ENCODE measurements at regions not wholly inside any gene's neighbourhood (a gene's known extent, or its start where the extent isn't known, plus 50 kb on each side); places are given as distances from the start of the nearest gene placed in this dataset.

DNA sequence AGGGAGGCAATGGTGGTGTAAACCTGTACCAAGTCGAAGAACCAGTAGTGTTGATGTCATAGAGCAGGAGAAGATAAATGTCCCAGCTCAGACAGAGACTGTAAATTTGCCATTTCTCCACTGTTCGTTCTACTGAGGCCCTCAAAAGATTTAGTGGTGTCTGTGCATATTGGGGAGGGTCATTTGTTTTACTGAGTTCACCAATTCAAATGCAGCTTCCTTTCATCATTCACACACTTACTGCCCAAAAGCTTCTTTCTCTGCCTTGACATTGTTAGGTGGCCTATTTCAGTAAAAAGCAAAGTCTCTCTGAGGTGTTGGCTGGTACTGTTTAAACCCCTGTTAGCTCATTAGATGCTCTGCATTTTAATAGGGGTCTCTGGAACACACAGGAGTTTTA lies 86.2 kb upstream of the EDNRB start:
- no peaks in the 10 kb centered on the region for H3K4me1 ChIP-seq
- TF ChIP-seq POLR2A (IDR thresholded peaks at IDR 0.05) = no peak
- TF ChIP-seq CTCF (IDR thresholded peaks at IDR 0.05) = no peak
- H3K9me3 ChIP-seq = no peaks in the 10 kb centered on the region
- no peak overlapping the region for H3K4me3 ChIP-seq
- no peak for DNase-seq
- no peaks in the 10 kb centered on the region for H3K27me3 ChIP-seq
- intact Hi-C loops (cut with DNase I) = no loop called here
- 83% methylated on average over 2 of the region's 2 CpGs for WGBS (ENCODE audit: insufficient coverage, low coverage, low lambda C conversion rate, missing lambda C conversion rate)
- no peak for ATAC-seq
- H3K36me3 ChIP-seq = no peaks in the 10 kb centered on the region
- H3K27ac ChIP-seq = no peak overlapping the region

- no peaks in the 10 kb centered on the region for H3K36me3 ChIP-seq
- no peaks in the 10 kb centered on the region for H3K27me3 ChIP-seq
- no peak for DNase-seq
- H3K9me3 ChIP-seq = no peaks in the 10 kb centered on the region
- no peak for ATAC-seq
- TF ChIP-seq POLR2A (IDR thresholded peaks at IDR 0.05) (no peak), CTCF (IDR thresholded peaks at IDR 0.05) (no peak)
- H3K4me1 ChIP-seq = no peaks in the 10 kb centered on the region
- intact Hi-C loops (cut with DNase I) = no loop called here
- H3K4me3 ChIP-seq = no peak overlapping the region
- H3K27ac ChIP-seq = no peak overlapping the region
Observed at GRCh38 chr13:77999746-78000145, 81.1 kb upstream of the EDNRB start.

DNA sequence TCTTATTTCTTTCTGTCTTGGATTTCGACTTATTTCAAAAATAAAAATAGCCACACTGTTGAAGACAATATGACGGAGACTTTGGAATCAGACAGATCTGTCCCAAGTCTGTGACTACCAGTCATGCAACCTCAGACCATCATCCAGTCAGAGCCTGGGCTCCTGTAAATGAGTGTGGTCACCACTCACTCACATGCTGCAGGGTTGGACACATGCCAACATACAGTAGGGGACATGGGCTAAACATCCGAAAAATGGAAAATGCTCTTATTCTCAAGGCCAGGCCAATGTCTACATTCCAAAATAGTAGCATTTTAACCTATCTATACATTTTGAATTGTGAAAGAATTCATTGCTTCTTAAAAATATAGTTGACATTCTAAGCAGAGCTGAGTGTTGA lies 75.5 kb upstream of the EDNRB start:
- Histone ChIP-seq H3K4me3 (no peak overlapping the region), H3K27me3 (no peaks in the 10 kb centered on the region), H3K27ac (no peak overlapping the region), H3K9me3 (no peaks in the 10 kb centered on the region), H3K36me3 (no peaks in the 10 kb centered on the region), H3K4me1 (no peaks in the 10 kb centered on the region)
- WGBS (ENCODE audit: insufficient coverage, low coverage, low lambda C conversion rate, missing lambda C conversion rate) = 71% methylated on average over 3 of the region's 3 CpGs
- TF ChIP-seq CTCF (IDR thresholded peaks at IDR 0.05) (no peak), POLR2A (IDR thresholded peaks at IDR 0.05) (no peak)
- intact Hi-C loops (cut with DNase I) = no loop called here
- ATAC-seq = no peak
- DNase-seq = no peak

GRCh38 chr13:77991003-77991402 lies 72.4 kb upstream of the EDNRB start:
- TF ChIP-seq POLR2A (IDR thresholded peaks at IDR 0.05) (no peak), CTCF (IDR thresholded peaks at IDR 0.05) (no peak)
- Histone ChIP-seq H3K27ac (no peak overlapping the region), H3K4me1 (no peaks in the 10 kb centered on the region), H3K4me3 (no peak overlapping the region), H3K27me3 (no peaks in the 10 kb centered on the region), H3K36me3 (no peaks in the 10 kb centered on the region), H3K9me3 (no peaks in the 10 kb centered on the region)
- ATAC-seq (no peak), DNase-seq (no peak)
- 19% methylated on average over 4 of the region's 4 CpGs for WGBS (ENCODE audit: insufficient coverage, low coverage, low lambda C conversion rate, missing lambda C conversion rate)
- intact Hi-C loops (cut with DNase I) = no loop called here

DNA sequence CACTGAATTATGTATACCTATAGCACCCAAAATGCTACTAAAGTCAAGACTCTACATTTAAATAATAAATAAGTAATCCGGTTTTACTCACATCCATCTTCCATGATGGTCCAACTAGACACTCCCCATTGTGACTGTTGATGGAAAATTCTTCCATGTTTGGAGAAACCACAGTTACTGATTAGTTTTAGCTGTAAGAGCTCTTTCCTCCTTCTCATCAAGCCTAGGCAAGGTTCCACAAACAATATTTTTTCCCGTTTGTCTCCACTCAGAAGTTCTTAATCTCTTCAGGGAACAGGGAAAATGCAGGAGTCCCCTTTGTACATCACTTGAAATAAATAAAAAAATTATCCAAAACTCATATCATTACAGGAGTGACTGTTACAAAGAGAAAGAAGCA lies 70.7 kb upstream of the EDNRB start:
- DNase-seq = no peak
- intact Hi-C loops (cut with DNase I) = loop anchor here in 1 of 2 donors (10.0 kb wide), 1 partner anchor 64 kb away; no protein-coding TSS in a partner anchor
- no peaks in the 10 kb centered on the region for H3K9me3 ChIP-seq
- TF ChIP-seq POLR2A (IDR thresholded peaks at IDR 0.05) = no peak
- no peak for TF ChIP-seq CTCF (IDR thresholded peaks at IDR 0.05)
- no peaks in the 10 kb centered on the region for H3K27me3 ChIP-seq
- H3K36me3 ChIP-seq = no peaks in the 10 kb centered on the region
- no peak overlapping the region for H3K27ac ChIP-seq
- WGBS (ENCODE audit: insufficient coverage, low coverage, low lambda C conversion rate, missing lambda C conversion rate) = 24% methylated on average over 2 of the region's 2 CpGs
- H3K4me1 ChIP-seq = no peaks in the 10 kb centered on the region
- no peak overlapping the region for H3K4me3 ChIP-seq
- ATAC-seq = no peak
